Left ventricle myocardium inferior (tissue), 1 donor: ENCODE measurements at regions not wholly inside any gene's neighbourhood (a gene's known extent, or its start where the extent isn't known, plus 50 kb on each side); places are given as distances from the start of the nearest gene placed in this dataset.

Source experiments
- DNase-seq: peaks from one replicate; pipeline ENCODE4 v3.0.0-alpha.2; 2020
- H3K27ac ChIP-seq: fragments of 200-600 bp; replicated peaks from 2 replicates; pipeline ENCODE4 v1.8.0; 2021
- H3K27me3 ChIP-seq: fragments of 200-600 bp; 2 replicates; pipeline ENCODE4 v1.8.0; 2021; ENCODE audit warnings: low read depth
- H3K36me3 ChIP-seq: fragments of 200-600 bp; 2 replicates; pipeline ENCODE4 v1.8.0; 2021
- H3K4me1 ChIP-seq: fragments of 200-600 bp; 2 replicates; pipeline ENCODE4 v1.8.0; 2021
- H3K4me3 ChIP-seq: fragments of 200-600 bp; 2 replicates; pipeline ENCODE4 v1.8.0; 2021; ENCODE audit warnings: mild to moderate bottlenecking, moderate library complexity
- H3K9me3 ChIP-seq: fragments of 200-600 bp; replicated peaks from 2 replicates; pipeline ENCODE4 v1.8.0; 2021
- CTCF ChIP-seq: fragments of 200-600 bp; IDR thresholded peaks from 2 replicates; pipeline ENCODE4 v1.8.0; 2021; ENCODE audit warnings: antibody characterized with exemption, mild to moderate bottlenecking, borderline replicate concordance
- intact Hi-C: fragments of 100-400 bp; cut with micrococcal nuclease; formaldehyde crosslinking; loops from one replicate; pipeline ENCODE4 v1.11.0; 2022
- donor health status: DM: no; HTN: yes; CAD: no; lungs with severe emphysema.

- no peak for TF ChIP-seq CTCF
- H3K4me3 ChIP-seq = no peak overlapping the region
Observed at GRCh38 chr12:107271523-107271922, 178.2 kb upstream of the CRY1 start.

GRCh38 chr12:107275530-107275929 lies 182.2 kb upstream of the CRY1 start:
- intact Hi-C loops = no loop called here
- TF ChIP-seq CTCF = no peak
- no peak overlapping the region for H3K27ac ChIP-seq
- no peaks in the 10 kb centered on the region for H3K4me1 ChIP-seq
- H3K9me3 ChIP-seq = peaks cover 16% of the 10 kb centered on the region
- H3K36me3 ChIP-seq = no peaks in the 10 kb centered on the region
- peaks cover 7% of the 10 kb centered on the region for H3K27me3 ChIP-seq
- no peak for DNase-seq
- H3K4me3 ChIP-seq = no peak overlapping the region

More at GRCh38 chr12:107271523-107271922, 178.2 kb upstream of the CRY1 start:
- Histone ChIP-seq H3K36me3 (no peaks in the 10 kb centered on the region), H3K27me3 (peaks cover 16% of the 10 kb centered on the region), H3K9me3 (no peaks in the 10 kb centered on the region), H3K27ac (no peak overlapping the region), H3K4me1 (no peaks in the 10 kb centered on the region)
- intact Hi-C loops = no loop called here
- DNase-seq = no peak

- Histone ChIP-seq H3K4me1 (no peaks in the 10 kb centered on the region), H3K4me3 (no peak overlapping the region), H3K9me3 (peaks cover 16% of the 10 kb centered on the region), H3K27ac (no peak overlapping the region), H3K36me3 (no peaks in the 10 kb centered on the region), H3K27me3 (peaks cover 5% of the 10 kb centered on the region)
- intact Hi-C loops = no loop called here
- TF ChIP-seq CTCF = no peak
- DNase-seq = no peak
Observed at GRCh38 chr12:107277855-107278254, 184.5 kb upstream of the CRY1 start.

- Histone ChIP-seq H3K4me1 (no peaks in the 10 kb centered on the region), H3K27me3 (peaks cover 24% of the 10 kb centered on the region), H3K4me3 (no peak overlapping the region), H3K27ac (no peak overlapping the region), H3K9me3 (peaks cover 29% of the 10 kb centered on the region), H3K36me3 (no peaks in the 10 kb centered on the region)
- DNase-seq = no peak
- no peak for TF ChIP-seq CTCF
- intact Hi-C loops = no loop called here
Observed at GRCh38 chr12:107282628-107283027, 189.3 kb upstream of the CRY1 start.

GRCh38 chr12:107283652-107284051 lies 190.3 kb upstream of the CRY1 start:
- intact Hi-C loops = no loop called here
- Histone ChIP-seq H3K4me1 (no peaks in the 10 kb centered on the region), H3K36me3 (no peaks in the 10 kb centered on the region), H3K27me3 (peaks cover 31% of the 10 kb centered on the region), H3K4me3 (no peak overlapping the region), H3K9me3 (peaks cover 26% of the 10 kb centered on the region), H3K27ac (no peak overlapping the region)
- DNase-seq = no peak
- TF ChIP-seq CTCF = no peak

GRCh38 chr12:107284692-107285091 lies 191.3 kb upstream of the CRY1 start:
- no peak for TF ChIP-seq CTCF
- Histone ChIP-seq H3K36me3 (no peaks in the 10 kb centered on the region), H3K9me3 (peaks cover 16% of the 10 kb centered on the region), H3K27me3 (peaks cover 38% of the 10 kb centered on the region), H3K27ac (no peak overlapping the region), H3K4me1 (no peaks in the 10 kb centered on the region), H3K4me3 (no peak overlapping the region)
- DNase-seq = no peak
- intact Hi-C loops = no loop called here
